ENCODE measurements at regions not wholly inside any gene's neighbourhood (a gene's known extent, or its start where the extent isn't known, plus 50 kb on each side); places are given as distances from the start of the nearest gene placed in this dataset.

DNA sequence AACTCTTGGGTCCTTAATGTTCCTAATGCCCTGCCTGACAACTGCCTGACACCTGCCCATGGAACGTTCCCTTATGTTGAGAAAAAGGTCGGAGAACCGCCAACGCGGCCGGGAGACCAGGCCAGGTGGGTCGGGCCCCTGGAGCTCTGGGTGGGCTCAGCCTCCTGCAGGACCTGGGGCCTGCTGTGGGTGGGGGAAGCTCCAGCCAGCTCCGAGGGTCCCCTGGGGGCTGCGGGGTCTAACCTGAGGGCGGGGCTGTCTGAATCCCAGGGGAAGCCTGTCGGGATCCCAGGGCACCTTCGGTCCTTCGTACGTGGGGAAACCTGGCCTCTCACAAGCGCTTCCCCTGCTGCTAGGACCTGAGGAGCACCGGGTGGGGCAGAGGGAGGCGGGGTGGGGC, 296.0 kb downstream of the NDUFA10 start:
- TF ChIP-seq, protein P1, sequence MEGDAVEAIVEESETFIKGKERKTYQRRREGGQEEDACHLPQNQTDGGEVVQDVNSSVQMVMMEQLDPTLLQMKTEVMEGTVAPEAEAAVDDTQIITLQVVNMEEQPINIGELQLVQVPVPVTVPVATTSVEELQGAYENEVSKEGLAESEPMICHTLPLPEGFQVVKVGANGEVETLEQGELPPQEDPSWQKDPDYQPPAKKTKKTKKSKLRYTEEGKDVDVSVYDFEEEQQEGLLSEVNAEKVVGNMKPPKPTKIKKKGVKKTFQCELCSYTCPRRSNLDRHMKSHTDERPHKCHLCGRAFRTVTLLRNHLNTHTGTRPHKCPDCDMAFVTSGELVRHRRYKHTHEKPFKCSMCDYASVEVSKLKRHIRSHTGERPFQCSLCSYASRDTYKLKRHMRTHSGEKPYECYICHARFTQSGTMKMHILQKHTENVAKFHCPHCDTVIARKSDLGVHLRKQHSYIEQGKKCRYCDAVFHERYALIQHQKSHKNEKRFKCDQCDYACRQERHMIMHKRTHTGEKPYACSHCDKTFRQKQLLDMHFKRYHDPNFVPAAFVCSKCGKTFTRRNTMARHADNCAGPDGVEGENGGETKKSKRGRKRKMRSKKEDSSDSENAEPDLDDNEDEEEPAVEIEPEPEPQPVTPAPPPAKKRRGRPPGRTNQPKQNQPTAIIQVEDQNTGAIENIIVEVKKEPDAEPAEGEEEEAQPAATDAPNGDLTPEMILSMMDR (IDR thresholded peaks at IDR 0.05; ENCODE audit: low read depth, low read length, missing control alignments) = no peak
- in situ Hi-C loops (cut with HindIII; ENCODE audit: low sequenced_read_pairs) = no loop called here
- no peak overlapping the region for H3K4me3 ChIP-seq (ENCODE audit: low read depth, low read length)
- DNase-seq (ENCODE audit: low read depth) = no peak

DNA sequence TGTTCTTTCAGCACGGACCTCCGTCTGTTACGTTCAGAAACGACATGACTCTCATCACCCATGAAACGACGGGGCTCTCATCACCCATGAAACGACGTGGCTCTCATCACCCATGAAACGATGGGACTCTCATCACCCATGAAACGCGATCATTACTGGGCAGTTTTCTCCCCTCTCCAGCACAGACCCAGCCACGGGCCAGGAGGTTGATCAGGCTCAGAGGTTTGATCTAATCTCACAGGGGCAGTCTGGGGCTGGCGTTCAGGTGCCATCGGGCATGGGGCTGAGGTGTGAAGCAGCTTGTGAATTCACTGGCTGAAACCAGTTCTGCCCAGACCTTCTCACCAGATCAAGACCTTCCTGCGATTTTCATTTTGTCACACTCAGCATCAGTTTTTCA, 296.4 kb downstream of the NDUFA10 start:
- TF ChIP-seq, protein P1 (IDR thresholded peaks at IDR 0.05; ENCODE audit: low read depth, low read length, missing control alignments) = no peak
- in situ Hi-C loops (cut with HindIII; ENCODE audit: low sequenced_read_pairs) = no loop called here
- no peak for DNase-seq (ENCODE audit: low read depth)
- H3K4me3 ChIP-seq (ENCODE audit: low read depth, low read length) = no peak overlapping the region

DNA sequence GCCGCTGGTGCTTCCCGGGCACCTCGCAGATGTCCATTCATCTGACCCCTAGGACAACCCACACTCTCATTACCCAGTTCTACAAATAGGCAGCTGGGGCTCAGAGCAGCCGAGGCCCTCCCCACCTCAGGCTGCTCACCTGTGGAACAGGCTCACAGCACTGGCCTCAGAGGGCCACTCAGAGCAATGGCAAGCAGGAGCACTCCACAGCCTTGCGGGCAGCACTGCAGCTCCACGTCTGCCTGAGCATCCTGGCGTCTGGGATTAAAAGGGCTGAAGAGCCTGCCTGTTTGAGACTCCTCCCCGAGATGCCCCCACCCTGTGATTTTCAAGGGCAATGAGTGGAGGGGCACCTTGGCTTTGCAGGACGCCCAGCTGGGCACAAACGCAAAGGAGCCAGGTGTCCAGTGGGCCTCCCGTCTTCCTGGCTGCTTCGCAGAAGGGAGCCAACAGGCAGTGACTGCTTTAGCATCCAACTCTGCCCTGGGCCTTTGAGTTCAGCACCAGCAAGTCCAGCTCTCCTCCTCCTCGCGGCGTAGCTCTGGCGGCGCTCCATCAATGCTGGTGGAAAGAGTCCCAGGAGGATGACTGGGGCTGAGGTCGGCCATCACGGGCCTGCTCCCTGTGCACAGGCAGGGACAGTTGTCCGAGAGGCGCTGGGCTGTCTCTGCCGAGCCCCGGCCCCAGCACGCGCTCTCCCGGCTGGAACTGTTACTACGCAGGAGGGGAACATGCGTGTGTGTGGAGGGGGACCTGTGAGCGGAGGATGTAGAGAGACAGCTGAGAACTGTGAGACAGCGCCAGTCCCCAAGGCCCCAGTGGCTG, 297.2 kb downstream of the NDUFA10 start:
- TF ChIP-seq, protein P1 (IDR thresholded peaks at IDR 0.05; ENCODE audit: low read depth, low read length, missing control alignments) = no peak
- in situ Hi-C loops (cut with HindIII; ENCODE audit: low sequenced_read_pairs) = no loop called here

DNA sequence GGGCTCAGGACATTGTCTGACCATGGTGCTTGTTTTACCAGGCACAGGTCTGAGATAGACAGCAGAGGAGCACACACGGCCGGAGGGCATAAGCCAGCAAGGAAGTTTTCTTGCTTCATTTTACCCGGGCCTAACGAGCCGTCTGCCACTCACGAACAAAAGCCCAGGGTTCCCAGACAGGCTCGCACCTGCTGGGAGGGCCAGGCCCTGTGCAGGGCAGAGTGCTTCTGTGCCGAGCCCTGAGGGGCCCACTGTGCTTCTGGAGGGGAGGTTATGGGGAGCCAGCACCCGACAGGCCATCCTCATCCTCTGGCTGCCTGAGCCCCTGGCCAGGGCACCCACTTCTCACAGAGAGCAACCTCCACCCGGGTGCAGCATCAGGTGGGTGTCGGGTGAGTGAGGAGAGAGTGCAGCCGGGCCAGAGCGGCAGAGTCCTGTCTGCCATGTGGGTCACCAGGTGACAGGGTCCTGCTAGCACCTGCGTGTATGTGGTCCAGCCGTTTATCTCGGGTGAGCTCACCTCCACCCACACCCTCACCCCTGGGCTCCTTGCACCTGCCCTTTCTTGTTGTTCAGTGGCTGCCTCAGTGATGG, 297.9 kb downstream of the NDUFA10 start:
- no peak for DNase-seq (ENCODE audit: low read depth)
- in situ Hi-C loops (cut with HindIII; ENCODE audit: low sequenced_read_pairs) = no loop called here
- TF ChIP-seq, protein P1 (IDR thresholded peaks at IDR 0.05; ENCODE audit: low read depth, low read length, missing control alignments) = no peak
- no peak overlapping the region for H3K4me3 ChIP-seq (ENCODE audit: low read depth, low read length)

More for the DNA sequence above, 297.2 kb downstream of the NDUFA10 start:
- DNase-seq (ENCODE audit: low read depth) = no peak
- no peak overlapping the region for H3K4me3 ChIP-seq (ENCODE audit: low read depth, low read length)

DNA sequence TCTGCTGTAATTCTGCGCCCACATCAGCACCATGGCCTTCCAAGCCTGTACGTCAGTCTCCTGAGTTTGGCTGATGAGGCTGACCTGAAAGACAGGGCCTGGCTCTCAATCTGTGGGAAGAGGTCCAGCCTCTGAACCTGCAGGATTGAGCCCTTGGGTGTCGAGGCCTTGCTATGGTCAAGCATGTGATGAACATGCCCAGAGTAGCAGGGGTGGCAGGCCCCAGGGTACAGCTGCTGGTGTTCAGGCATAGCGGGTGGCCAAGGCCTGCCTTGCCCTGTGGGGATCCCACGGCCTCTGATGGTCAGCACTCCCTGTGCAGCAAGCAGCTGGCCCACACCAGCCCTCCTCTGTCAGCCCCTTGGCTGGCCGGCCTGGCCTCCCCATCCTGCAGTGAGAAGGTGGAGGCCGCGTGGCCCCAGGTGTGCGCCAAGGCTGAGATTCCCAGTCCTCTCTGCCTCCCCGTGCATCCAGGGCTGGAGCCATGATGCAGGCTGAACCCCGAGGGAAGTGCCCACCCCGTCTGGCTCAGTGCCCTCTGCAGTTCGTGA, 298.4 kb downstream of the NDUFA10 start:
- in situ Hi-C loops (cut with HindIII; ENCODE audit: low sequenced_read_pairs) = no loop called here
- DNase-seq (ENCODE audit: low read depth) = no peak
- TF ChIP-seq, protein P1 (IDR thresholded peaks at IDR 0.05; ENCODE audit: low read depth, low read length, missing control alignments) = no peak
- H3K4me3 ChIP-seq (ENCODE audit: low read depth, low read length) = no peak overlapping the region

DNA sequence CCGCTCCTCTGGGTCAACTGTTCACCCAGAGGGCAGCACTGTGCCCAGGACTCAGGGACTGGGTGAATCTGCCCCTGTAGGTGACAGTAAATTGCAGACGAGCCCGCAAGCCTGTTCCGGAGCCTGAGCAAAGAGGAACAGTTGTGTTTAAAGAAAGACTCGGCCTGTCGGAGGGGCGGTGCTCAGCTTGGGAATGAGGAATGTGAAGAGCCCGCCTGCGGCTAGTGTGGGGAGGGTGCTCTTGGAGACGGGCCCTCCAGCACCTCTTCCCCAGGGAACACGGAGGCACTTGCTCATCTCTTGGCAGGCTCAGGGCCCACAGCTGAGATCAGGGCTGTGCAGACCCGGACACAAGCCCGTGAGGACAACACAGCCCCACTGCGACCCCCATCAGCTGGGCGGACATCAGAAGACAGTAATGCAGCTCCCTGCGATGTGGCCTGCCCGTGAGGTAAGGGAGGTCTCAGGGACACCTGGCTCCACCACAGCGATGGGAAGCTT, 299.0 kb downstream of the NDUFA10 start:
- in situ Hi-C loops (cut with HindIII; ENCODE audit: low sequenced_read_pairs) = no loop called here
- TF ChIP-seq, protein P1 (IDR thresholded peaks at IDR 0.05; ENCODE audit: low read depth, low read length, missing control alignments) = no peak
- H3K4me3 ChIP-seq (ENCODE audit: low read depth, low read length) = no peak overlapping the region
- no peak for DNase-seq (ENCODE audit: low read depth)
